ENCODE measurements at regions not wholly inside any gene's neighbourhood (a gene's known extent, or its start where the extent isn't known, plus 50 kb on each side); places are given as distances from the start of the nearest gene placed in this dataset.
"Not testable (repeated sequence)": the region's sequence is repeated elsewhere in the genome, so short reads cannot be mapped to it uniquely, and the experiment has no call there.

DNA sequence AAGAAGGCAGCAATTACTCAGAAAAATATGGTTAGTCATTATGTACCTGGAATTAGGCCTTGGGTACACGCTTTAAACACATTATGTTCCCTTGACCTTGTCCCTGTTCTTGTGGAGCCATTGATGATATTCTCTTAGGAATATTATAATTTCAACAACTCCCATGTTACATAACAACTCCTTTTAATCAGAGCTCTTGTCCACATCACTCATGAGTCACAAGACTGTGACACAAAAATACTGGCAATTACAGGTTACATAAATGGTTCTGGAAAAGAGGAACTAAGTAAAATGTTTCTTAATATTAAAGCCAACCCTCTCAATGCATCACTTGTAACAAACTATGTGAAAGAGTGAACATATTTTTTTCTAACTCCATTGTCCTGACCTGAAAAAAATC lies 143.8 kb upstream of the PCLO start:
- DNase-seq: no peak

DNA sequence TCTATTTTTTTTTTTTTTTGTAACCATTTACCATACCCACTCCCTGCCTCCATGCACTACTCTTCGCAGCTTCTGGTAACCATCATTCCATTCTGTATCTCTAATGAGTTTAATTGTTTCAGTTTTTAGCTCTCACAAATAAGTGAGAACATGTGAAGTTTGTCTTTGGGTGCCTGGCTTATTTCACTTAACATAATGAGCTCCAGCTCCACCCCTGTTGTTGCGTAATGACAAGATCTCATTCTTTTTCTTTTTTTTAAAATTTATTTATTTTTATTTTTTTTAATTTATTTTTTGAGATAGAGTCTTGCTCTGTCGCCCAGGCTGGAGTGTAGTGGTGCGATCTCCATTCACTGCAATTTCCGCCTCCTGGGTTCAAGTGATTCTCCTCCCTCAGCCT lies 142.3 kb upstream of the PCLO start:
- DNase-seq: no peak

- DNase-seq: peak; percentile 1
Observed at GRCh38 chr7:83301416-83301815, 138.7 kb upstream of the PCLO start.

DNA sequence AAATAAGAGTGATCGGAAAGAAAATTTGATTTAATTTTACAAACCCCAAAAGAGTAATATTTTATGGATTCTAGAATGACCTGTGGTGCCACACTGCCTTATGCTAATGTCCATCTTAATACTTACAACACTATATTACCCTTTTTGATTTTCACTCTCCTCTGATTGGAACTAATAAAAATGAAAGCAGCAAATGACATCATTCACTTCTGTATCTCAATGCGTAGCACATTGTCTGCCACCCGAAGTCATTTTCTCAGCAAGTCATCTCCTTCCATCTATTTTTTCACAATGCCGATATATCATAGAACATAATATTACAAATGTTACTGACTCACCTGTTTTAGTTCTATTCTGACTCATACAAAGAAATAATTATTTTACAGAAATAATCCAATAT lies 127.5 kb upstream of the PCLO start:
- no peak for DNase-seq

- no peak for DNase-seq
Observed at GRCh38 chr7:83289419-83289993, 126.8 kb upstream of the PCLO start.

DNA sequence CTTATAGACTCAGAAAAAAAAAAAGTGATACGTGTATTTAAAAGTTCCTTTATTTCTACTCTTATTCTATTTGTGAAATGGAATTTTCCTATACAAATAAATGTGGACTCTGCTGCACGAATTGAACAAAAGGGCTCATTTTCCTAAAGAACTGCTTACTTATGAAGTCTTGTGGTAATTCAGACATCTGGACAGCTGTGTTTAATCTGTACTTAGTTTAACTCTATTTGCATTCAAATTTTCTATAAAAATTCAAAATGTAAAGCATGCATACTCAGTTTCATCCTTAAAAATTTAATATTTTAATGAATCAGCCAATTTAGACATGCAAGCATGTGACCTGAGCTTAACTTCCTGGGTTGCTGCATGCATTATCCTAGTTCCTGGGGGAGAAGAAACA lies 118.0 kb upstream of the PCLO start:
- no peak for DNase-seq

- no peak for DNase-seq
Observed at GRCh38 chr7:83276250-83276649, 113.6 kb upstream of the PCLO start.

DNA sequence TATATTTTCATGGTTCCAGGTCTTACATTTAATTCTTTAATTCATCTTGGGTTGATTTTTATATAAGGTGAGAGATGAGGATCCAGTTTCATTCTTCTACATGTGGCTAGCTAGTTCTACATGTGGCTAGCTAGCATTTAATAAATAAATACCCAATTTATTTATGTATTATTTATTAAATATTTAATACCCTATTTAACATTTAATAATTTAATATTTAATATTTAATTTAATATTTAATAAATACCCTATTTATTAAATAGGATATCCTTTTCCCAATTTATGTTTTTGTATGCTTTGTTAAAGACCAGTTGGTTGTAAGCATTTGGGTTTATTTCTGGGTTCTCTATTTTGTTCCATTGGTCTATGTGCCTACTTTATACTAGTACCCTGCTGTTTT lies 111.0 kb upstream of the PCLO start:
- no peak for DNase-seq

- peak; percentile 31 for DNase-seq
Observed at GRCh38 chr7:83271212-83272099, 108.8 kb upstream of the PCLO start.

DNA sequence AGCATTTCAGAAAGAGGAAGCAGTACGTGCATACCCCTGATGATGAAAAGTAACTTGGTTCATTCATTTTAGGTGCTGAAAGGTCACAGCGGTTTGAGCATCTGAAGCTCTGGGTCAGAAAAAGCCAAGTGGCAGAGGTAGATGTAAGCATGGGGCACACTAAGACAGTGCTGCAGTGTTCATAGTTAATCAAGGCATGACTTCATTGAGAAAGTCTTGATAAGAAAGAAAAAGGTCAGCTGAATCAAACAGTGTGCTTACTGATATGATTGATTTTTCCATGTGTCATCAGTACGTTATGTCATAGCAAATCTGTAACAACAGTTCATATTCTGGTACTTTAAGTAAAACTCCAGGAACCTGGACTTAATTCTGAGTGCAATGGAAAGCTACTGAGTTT lies 107.7 kb upstream of the PCLO start:
- DNase-seq: no peak

- peak; percentile 6 for DNase-seq
Observed at GRCh38 chr7:83267141-83267631, 104.5 kb upstream of the PCLO start.

DNA sequence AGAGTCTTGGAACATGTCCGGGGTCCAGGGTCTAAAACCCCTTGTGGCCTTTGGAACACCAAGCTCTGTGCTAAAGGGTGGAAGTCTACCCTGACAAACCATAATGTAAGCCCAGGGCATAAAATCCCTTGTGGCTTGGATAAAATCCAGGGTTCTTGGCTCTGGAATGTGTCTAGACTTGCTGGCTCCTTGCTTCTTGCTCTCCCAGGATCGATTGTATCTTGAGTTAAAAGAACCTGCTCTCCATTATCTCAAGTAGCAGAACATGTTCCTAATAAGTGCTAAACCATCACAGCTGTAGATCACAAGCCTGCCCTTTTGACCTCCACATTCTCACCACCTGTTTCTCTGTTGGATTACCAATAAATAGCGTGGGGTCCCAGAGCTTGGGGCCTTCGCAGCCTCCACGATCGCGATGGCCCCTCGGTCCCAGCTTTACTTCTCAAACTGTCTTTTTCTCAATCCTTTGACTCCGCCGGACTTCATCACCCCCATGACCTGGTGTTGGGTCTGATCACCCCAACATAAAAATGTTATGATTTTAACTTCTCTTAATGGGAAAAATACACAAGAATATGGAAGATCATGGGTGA lies 100.9 kb upstream of the PCLO start:
- DNase-seq: peak; percentile 53

DNA sequence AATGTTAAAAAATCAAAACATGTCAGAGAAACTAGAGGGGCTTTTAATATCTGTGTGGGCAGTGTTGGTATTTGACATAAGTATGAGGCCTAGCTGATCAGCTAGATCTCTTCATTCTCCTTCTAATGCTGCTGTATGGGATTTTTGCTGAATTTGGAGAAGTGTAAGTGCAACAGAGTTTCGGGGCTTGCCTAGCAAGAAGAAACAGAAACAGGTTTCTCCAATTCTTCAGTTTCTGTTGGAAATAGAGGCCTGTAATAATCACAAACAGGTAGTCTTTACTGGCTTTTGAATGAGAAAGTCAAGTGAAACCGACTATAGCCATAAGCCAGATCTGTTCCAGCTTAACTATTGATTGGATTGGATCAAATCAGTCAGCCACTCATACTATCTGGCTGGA lies 96.4 kb upstream of the PCLO start:
- DNase-seq: no peak

DNA sequence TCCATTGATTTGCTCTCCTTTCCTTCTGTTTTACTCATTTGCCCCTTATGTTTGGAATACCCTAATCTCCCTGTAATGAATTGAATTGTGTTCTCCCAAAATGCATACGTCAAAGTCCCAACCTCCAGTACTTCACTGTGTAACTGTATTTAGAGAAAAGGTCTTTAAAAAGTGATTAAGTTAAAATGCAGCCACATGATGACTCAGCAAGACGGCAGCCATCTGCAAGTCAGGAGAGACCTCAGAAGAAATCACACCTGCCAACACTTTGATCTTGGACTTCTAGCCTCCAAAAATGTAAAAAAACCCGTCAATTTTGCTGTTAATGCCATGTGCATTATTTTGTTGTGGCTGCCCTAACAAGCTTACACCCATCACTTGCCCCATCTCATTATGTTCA lies 85.3 kb upstream of the PCLO start:
- no peak for DNase-seq

DNA sequence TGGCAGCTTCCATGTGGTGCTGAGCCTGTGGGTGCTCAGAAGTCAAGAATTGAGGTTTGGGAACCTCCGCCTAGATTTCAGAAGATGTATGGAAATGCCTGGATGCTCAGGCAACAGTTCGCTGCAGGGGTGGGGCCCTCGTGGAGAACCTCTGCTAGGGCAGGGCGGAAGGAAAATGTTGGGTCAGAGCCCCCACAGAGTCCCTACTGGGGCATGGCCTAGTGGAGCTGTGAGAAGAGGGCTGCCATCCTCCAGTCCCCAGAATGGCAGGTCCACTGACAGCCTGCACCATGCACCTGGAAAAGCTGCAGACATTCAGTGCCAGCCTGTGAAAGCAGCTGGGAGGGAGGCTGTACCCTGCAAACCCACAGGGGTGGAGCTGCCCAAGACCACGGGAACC lies 56.5 kb upstream of the PCLO start:
- not testable (repeated sequence) for DNase-seq

DNA sequence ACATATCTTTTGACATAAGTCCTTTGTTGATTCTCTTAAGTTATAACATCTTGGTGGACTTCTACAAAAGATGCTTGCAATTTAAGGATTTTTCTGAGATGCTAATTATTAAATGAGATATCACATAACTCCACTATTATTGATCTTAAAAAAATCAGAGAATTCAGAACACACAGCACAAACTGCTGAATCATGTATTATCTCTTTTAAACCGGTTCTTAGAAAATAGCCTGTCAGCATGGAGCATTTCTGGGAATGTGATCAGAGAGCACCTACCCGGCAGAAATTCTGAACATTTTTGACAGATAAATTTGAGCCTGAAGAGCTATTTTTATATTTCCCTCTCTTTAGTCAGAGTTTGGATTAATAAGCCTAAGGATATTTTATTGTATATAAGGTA lies 50.2 kb upstream of the PCLO start:
- no peak for DNase-seq

Measured in fibroblast of skin of abdomen (primary cell).